ENCODE measurements at regions not wholly inside any gene's neighbourhood (a gene's known extent, or its start where the extent isn't known, plus 50 kb on each side); places are given as distances from the start of the nearest gene placed in this dataset.

DNA sequence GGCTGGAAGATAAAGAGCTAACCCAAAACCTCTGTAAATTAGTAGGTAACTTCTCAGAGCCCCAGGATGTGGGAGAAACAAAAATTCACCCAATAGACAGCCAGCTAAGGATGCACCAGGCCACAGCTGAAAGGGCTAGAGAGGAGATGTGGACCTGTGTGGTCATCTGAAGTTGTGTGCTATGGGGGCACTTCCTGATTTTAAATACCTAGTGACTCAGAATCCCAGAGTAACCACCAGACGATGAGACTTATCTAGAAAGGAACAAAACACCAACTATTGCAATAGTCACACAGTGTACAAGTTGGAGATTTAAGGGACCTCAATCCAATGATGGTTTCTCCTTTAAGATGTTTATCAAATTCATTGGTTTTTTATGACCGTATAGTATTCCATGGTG, 408.3 kb upstream of the ANKRD30A start:
- H2BK15ac ChIP-seq (ENCODE audit: low read length): no peak overlapping the region
- H3K79me2 ChIP-seq (ENCODE audit: control insufficient read depth in 1 of 2, insufficient read depth in 2 of 2, low read length in 2 of 2): no peaks in the 10 kb centered on the region
- H3K18ac ChIP-seq (ENCODE audit: extremely low read depth, low read length): no peak overlapping the region
- no peak overlapping the region for H4K5ac ChIP-seq (ENCODE audit: insufficient read length, low read depth, low read length)
- ChIA-PET POLR2A (ENCODE audit: partially characterized antibody) (no interaction called here), CTCF (ENCODE audit: partially characterized antibody) (no interaction called here)
- no peak overlapping the region for H4K8ac ChIP-seq (ENCODE audit: extremely low read depth, insufficient read depth, low read length)
- H3K23me2 ChIP-seq (ENCODE audit: low read depth, low read length): no peaks in the 10 kb centered on the region
- no peaks in the 10 kb centered on the region for H4K20me1 ChIP-seq (replicated peaks in 1 of 2; ENCODE audit: control insufficient read depth in 1 of 2, insufficient read depth in 2 of 2, low read length in 2 of 2)
- peaks cover 0 to 4% (median 0%) of the 10 kb centered on the region in 4 experiments; a peak in 2 of 7 replicates for H3K4me1 ChIP-seq (replicated peaks in 1 of 4; ENCODE audit: control insufficient read depth in 3 of 4, insufficient read depth in 4 of 4, low read length in 3 of 4)
- H2AFZ ChIP-seq (ENCODE audit: low read length): no peak overlapping the region
- TF ChIP-seq ASH2L (IDR thresholded peaks at IDR 0.05; ENCODE audit: low read length) (no peak), CBX8 (IDR thresholded peaks at IDR 0.05; ENCODE audit: borderline replicate concordance, low read depth, low read length) (no peak), TAF1 (IDR thresholded peaks at IDR 0.05; ENCODE audit: low read depth, low read length) (no peak), SIN3A (conservative IDR thresholded peaks at IDR 0.05 in 1 of 2, IDR thresholded peaks at IDR 0.05 in 1 of 2; ENCODE audit: low read depth in 1 of 2, low read length in 2 of 2) (no peak), RBBP5 (IDR thresholded peaks at IDR 0.05; ENCODE audit: borderline replicate concordance, low read depth, low read length) (no peak), POLR2AphosphoS5 (IDR thresholded peaks at IDR 0.05; ENCODE audit: low read depth, low read length) (no peak), BACH1 (IDR thresholded peaks at IDR 0.05; ENCODE audit: low read length) (no peak), SRF (IDR thresholded peaks at IDR 0.05; ENCODE audit: low read depth, low read length) (no peak), JUN (IDR thresholded peaks at IDR 0.05; ENCODE audit: low read depth, low read length) (no peak), NANOG (IDR thresholded peaks at IDR 0.05; ENCODE audit: insufficient read depth, low read depth, low read length, poor library complexity, severe bottlenecking) (no peak)
- TF ChIP-seq, protein P1, sequence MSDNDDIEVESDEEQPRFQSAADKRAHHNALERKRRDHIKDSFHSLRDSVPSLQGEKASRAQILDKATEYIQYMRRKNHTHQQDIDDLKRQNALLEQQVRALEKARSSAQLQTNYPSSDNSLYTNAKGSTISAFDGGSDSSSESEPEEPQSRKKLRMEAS (IDR thresholded peaks at IDR 0.05): no peak
- DNase-seq (ENCODE audit: low read depth in 1 of 2, low spot score in 2 of 2) (no peak), FAIRE-seq (no peak)
- no peak overlapping the region for H3K9ac ChIP-seq (replicated peaks in 1 of 4; ENCODE audit: extremely low read depth in 1 of 4, low read depth in 3 of 4, low read length in 3 of 4)
- H3K79me1 ChIP-seq (ENCODE audit: low read depth, low read length): no peaks in the 10 kb centered on the region
- no peak overlapping the region for H2BK12ac ChIP-seq (ENCODE audit: low read depth, low read length)
- H3K4me2 ChIP-seq (ENCODE audit: insufficient read depth in 1 of 2, low read depth in 2 of 2, low read length in 2 of 2): no peak overlapping the region
- no peak overlapping the region for H2BK120ac ChIP-seq (replicated peaks; ENCODE audit: low read depth, low read length)
- no peak overlapping the region for H4K91ac ChIP-seq (replicated peaks; ENCODE audit: insufficient read length, low read length)
- H2BK20ac ChIP-seq (ENCODE audit: low read length): no peak overlapping the region
- no peak overlapping the region for H3K56ac ChIP-seq (replicated peaks; ENCODE audit: insufficient read length, low read depth, low read length)
- H2AK5ac ChIP-seq (ENCODE audit: low read depth, low read length): no peak overlapping the region
- no peaks in the 10 kb centered on the region for H3K36me3 ChIP-seq (ENCODE audit: control insufficient read depth in 2 of 4, insufficient read depth in 4 of 4, low read length in 3 of 4)
- no peaks in the 10 kb centered on the region for H3K27me3 ChIP-seq (replicated peaks in 1 of 4; ENCODE audit: control insufficient read depth in 3 of 4, extremely low read depth in 1 of 4, insufficient read depth in 3 of 4, low read length in 3 of 4)
- no peaks in the 10 kb centered on the region for H3K9me3 ChIP-seq (ENCODE audit: insufficient read depth in 2 of 2, low read depth in 1 of 2, low read length in 1 of 2)
- no peak overlapping the region for H2BK5ac ChIP-seq (ENCODE audit: low read depth, low read length)
- 90% methylated on average over 2 of the region's 2 CpGs; no CpG with 5 or more reads in 1 of the 2 experiments for WGBS, 2 experiments (ENCODE audit: extremely low coverage in 1 of 2, insufficient coverage in 1 of 2, insufficient read length in 1 of 2, insufficient replicate concordance in 2 of 2, low coverage in 1 of 2, low lambda C conversion rate in 2 of 2, missing lambda C conversion rate in 1 of 2)
- H3K14ac ChIP-seq (ENCODE audit: insufficient read length): no peak overlapping the region
- H3K4ac ChIP-seq (replicated peaks; ENCODE audit: insufficient read length, low read depth, low read length): no peak overlapping the region
- no peak overlapping the region for H3K23ac ChIP-seq (ENCODE audit: insufficient read length)
- no peak overlapping the region for H3K27ac ChIP-seq (ENCODE audit: low read depth, low read length)
- no peak overlapping the region for H3K4me3 ChIP-seq (ENCODE audit: extremely low read depth in 1 of 4, insufficient read depth in 2 of 4, low read depth in 3 of 4, low read length in 4 of 4)
